M059J (cell line): ENCODE measurements at regions not wholly inside any gene's neighbourhood (a gene's known extent, or its start where the extent isn't known, plus 50 kb on each side); places are given as distances from the start of the nearest gene placed in this dataset.
"Not testable (repeated sequence)": the region's sequence is repeated elsewhere in the genome, so short reads cannot be mapped to it uniquely, and the experiment has no call there.

Experiments used
- DNase-seq: peaks from one replicate; pipeline ENCODE4 v3.0.0-alpha.2; 2012; ENCODE audit warnings: low read depth

- DNase-seq, result no peak
Measured at GRCh38 chr1:192862271-192862670, 53.4 kb downstream of the RGS2 start.

GRCh38 chr1:192866241-192866868, 57.5 kb downstream of the RGS2 start:
- DNase-seq, result no peak

- DNase-seq, result no peak
Measured at GRCh38 chr1:192867180-192867579, 58.3 kb downstream of the RGS2 start.

- DNase-seq, result no peak
Measured at GRCh38 chr1:192869308-192869940, 60.6 kb downstream of the RGS2 start.

- DNase-seq, result no peak
Measured at GRCh38 chr1:192872010-192872409, 63.2 kb downstream of the RGS2 start.

GRCh38 chr1:192873836-192874235, 65.0 kb downstream of the RGS2 start:
- DNase-seq, result no peak

GRCh38 chr1:192876633-192877032, 67.8 kb downstream of the RGS2 start:
- no peak for DNase-seq

GRCh38 chr1:192877283-192877886, 68.5 kb downstream of the RGS2 start:
- peak; percentile 74 for DNase-seq

GRCh38 chr1:192878249-192878648, 69.4 kb downstream of the RGS2 start:
- DNase-seq, result peak; percentile 32

GRCh38 chr1:192879406-192879805, 70.6 kb downstream of the RGS2 start:
- DNase-seq, result peak; percentile 34

- no peak for DNase-seq
Measured at GRCh38 chr1:192880231-192880630, 71.4 kb downstream of the RGS2 start.

- DNase-seq, result no peak
Measured at GRCh38 chr1:192884241-192884640, 75.4 kb downstream of the RGS2 start.

GRCh38 chr1:192885387-192885786, 76.5 kb downstream of the RGS2 start:
- DNase-seq, result not testable (repeated sequence)

- peak; percentile 15 for DNase-seq
Measured at GRCh38 chr1:192887426-192887825, 78.6 kb downstream of the RGS2 start.

GRCh38 chr1:192888574-192888973, 79.7 kb downstream of the RGS2 start:
- no peak for DNase-seq

- peak; percentile 38 for DNase-seq
Measured at GRCh38 chr1:192889082-192889481, 80.2 kb downstream of the RGS2 start.

GRCh38 chr1:192890134-192890533, 81.3 kb downstream of the RGS2 start:
- DNase-seq, result no peak

GRCh38 chr1:192892934-192893333, 84.1 kb downstream of the RGS2 start:
- DNase-seq, result no peak

GRCh38 chr1:192895487-192895886, 86.6 kb downstream of the RGS2 start:
- DNase-seq, result not testable (repeated sequence)

GRCh38 chr1:192896376-192896775, 87.5 kb downstream of the RGS2 start:
- DNase-seq, result no peak

- no peak for DNase-seq
Measured at GRCh38 chr1:192901500-192901899, 92.7 kb downstream of the RGS2 start.

GRCh38 chr1:192903142-192903541, 94.3 kb downstream of the RGS2 start:
- DNase-seq, result no peak

- peak; percentile 79 for DNase-seq
Measured at GRCh38 chr1:192904438-192904895, 95.6 kb downstream of the RGS2 start.
